ENCODE measurements at regions not wholly inside any gene's neighbourhood (a gene's known extent, or its start where the extent isn't known, plus 50 kb on each side); places are given as distances from the start of the nearest gene placed in this dataset.
A peak's percentile ranks its signal among the peaks of the same experiment; 100 is the strongest.
"Not testable (repeated sequence)": the region's sequence is repeated elsewhere in the genome, so short reads cannot be mapped to it uniquely, and the experiment has no call there.

GRCh38 chr1:234957330-234958065, 171.1 kb downstream of the TOMM20 start:
- DNase-seq: peak; percentile 59

- peak; percentile 62 for DNase-seq
Observed at GRCh38 chr1:234956821-234957329, 171.8 kb downstream of the TOMM20 start.

GRCh38 chr1:234955107-234955731, 173.4 kb downstream of the TOMM20 start:
- peak; percentile 79 for DNase-seq

- DNase-seq: no peak
Observed at GRCh38 chr1:234954613-234955012, 174.0 kb downstream of the TOMM20 start.

- no peak for DNase-seq
Observed at GRCh38 chr1:234953655-234954405, 174.8 kb downstream of the TOMM20 start.

- no peak for DNase-seq
Observed at GRCh38 chr1:234950598-234950997, 178.0 kb downstream of the TOMM20 start.

- not testable (repeated sequence) for DNase-seq
Observed at GRCh38 chr1:234949528-234949927, 179.1 kb downstream of the TOMM20 start.

GRCh38 chr1:234944439-234945344, 183.9 kb downstream of the TOMM20 start:
- no peak for DNase-seq

GRCh38 chr1:234943836-234944402, 184.7 kb downstream of the TOMM20 start:
- no peak for DNase-seq

- DNase-seq: no peak
Observed at GRCh38 chr1:234942879-234943506, 185.6 kb downstream of the TOMM20 start.

- DNase-seq: no peak
Observed at GRCh38 chr1:234942012-234942332, 186.7 kb downstream of the TOMM20 start.

GRCh38 chr1:234941321-234942011, 187.2 kb downstream of the TOMM20 start:
- DNase-seq: no peak

- DNase-seq: no peak
Observed at GRCh38 chr1:234940841-234941240, 187.8 kb downstream of the TOMM20 start.

- DNase-seq: no peak
Observed at GRCh38 chr1:234938924-234939323, 189.7 kb downstream of the TOMM20 start.

GRCh38 chr1:234938135-234938534, 190.5 kb downstream of the TOMM20 start:
- DNase-seq: no peak

- DNase-seq: no peak
Observed at GRCh38 chr1:234936612-234937389, 191.8 kb downstream of the TOMM20 start.

GRCh38 chr1:234934611-234935033, 194.0 kb downstream of the TOMM20 start:
- DNase-seq: no peak

GRCh38 chr1:234933475-234933874, 195.2 kb downstream of the TOMM20 start:
- no peak for DNase-seq

GRCh38 chr1:234932511-234933430, 195.9 kb downstream of the TOMM20 start:
- DNase-seq: no peak
